ENCODE measurements at regions not wholly inside any gene's neighbourhood (a gene's known extent, or its start where the extent isn't known, plus 50 kb on each side); places are given as distances from the start of the nearest gene placed in this dataset.

DNA sequence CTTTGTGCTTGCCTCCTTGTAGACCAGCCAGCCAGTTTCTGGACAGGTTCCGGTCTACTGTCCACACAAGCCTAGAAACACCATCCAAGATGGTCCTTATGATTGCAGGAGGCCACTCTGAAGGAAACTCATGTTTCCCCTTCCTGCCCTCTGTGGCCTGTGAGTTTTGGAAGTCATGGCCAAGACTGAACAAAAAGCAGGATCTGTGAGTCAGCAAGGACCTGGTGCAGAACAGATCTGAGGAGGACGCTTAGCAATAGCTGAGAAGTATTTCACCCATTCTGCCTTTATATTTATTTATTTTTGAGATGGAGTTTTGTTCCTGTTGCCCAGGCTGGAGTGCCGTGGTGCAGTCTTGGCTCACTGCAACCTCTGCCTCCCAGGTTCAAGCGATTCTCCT lies 134.6 kb upstream of the EEF1E1 start:
- H3K27ac ChIP-seq (ENCODE audit: insufficient read depth, low read length) = no peak overlapping the region
- no peak overlapping the region for H3K4me2 ChIP-seq (ENCODE audit: extremely low read depth, insufficient read depth, low read length)
- no peak overlapping the region for H3K9ac ChIP-seq (ENCODE audit: insufficient read depth, low read length)
- no peaks in the 10 kb centered on the region for H3K27me3 ChIP-seq (ENCODE audit: control insufficient read depth, insufficient read depth, low read length)
- no peak for TF ChIP-seq EZH2 (IDR thresholded peaks at IDR 0.05; ENCODE audit: low read length, missing control alignments)
- TF ChIP-seq, protein P1, sequence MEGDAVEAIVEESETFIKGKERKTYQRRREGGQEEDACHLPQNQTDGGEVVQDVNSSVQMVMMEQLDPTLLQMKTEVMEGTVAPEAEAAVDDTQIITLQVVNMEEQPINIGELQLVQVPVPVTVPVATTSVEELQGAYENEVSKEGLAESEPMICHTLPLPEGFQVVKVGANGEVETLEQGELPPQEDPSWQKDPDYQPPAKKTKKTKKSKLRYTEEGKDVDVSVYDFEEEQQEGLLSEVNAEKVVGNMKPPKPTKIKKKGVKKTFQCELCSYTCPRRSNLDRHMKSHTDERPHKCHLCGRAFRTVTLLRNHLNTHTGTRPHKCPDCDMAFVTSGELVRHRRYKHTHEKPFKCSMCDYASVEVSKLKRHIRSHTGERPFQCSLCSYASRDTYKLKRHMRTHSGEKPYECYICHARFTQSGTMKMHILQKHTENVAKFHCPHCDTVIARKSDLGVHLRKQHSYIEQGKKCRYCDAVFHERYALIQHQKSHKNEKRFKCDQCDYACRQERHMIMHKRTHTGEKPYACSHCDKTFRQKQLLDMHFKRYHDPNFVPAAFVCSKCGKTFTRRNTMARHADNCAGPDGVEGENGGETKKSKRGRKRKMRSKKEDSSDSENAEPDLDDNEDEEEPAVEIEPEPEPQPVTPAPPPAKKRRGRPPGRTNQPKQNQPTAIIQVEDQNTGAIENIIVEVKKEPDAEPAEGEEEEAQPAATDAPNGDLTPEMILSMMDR (conservative IDR thresholded peaks at IDR 0.05 in 1 of 2, IDR thresholded peaks at IDR 0.05 in 1 of 2; ENCODE audit: low read depth in 1 of 2, low read length in 2 of 2) = no peak
- H3K79me2 ChIP-seq (ENCODE audit: control insufficient read depth, insufficient read depth, low read length) = no peaks in the 10 kb centered on the region
- H2AFZ ChIP-seq (ENCODE audit: low read length) = no peak overlapping the region
- DNase-seq (ENCODE audit: low read depth in 2 of 2) = no peak
- H3K36me3 ChIP-seq (ENCODE audit: control insufficient read depth, insufficient read depth, low read length) = no peaks in the 10 kb centered on the region
- H3K4me3 ChIP-seq (replicated peaks in 1 of 4; ENCODE audit: control extremely low read depth in 1 of 4, insufficient read depth in 1 of 4, low read depth in 3 of 4, low read length in 4 of 4) = no peak overlapping the region
- no peaks in the 10 kb centered on the region for H3K9me3 ChIP-seq (ENCODE audit: control insufficient read depth, insufficient read depth, low read depth, low read length)
- no peaks in the 10 kb centered on the region for H4K20me1 ChIP-seq (ENCODE audit: control insufficient read depth, extremely low read depth, insufficient read depth, low read length)
- no peaks in the 10 kb centered on the region for H3K4me1 ChIP-seq (ENCODE audit: control insufficient read depth, extremely low read depth, insufficient read depth, low read length)

DNA sequence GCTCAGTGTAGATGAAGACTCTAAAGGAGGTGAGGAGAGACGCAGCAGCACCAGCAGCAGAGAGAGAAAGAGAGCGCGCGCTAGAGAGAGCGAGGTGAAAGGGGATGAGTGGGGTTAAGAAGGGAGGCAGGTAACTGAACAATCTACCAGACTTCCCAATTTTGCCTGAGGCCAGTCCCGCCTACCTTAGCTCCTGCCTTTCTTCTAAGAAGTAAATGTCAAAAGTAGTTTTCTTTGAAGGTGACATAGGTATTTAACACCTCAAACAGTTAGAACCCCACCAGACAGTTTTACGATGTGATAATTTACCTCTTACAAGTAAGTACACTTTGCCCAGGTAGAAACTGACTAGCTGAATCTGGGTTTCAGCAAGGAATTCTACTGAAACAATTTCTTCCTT lies 132.0 kb upstream of the EEF1E1 start:
- H3K9me3 ChIP-seq (ENCODE audit: control insufficient read depth, insufficient read depth, low read depth, low read length) = no peaks in the 10 kb centered on the region

GRCh38 chr6:8231956-8232355 lies 129.6 kb upstream of the EEF1E1 start:
- Histone ChIP-seq H4K20me1 (ENCODE audit: control insufficient read depth, extremely low read depth, insufficient read depth, low read length) (no peaks in the 10 kb centered on the region), H3K27me3 (ENCODE audit: control insufficient read depth, insufficient read depth, low read length) (no peaks in the 10 kb centered on the region), H3K79me2 (ENCODE audit: control insufficient read depth, insufficient read depth, low read length) (no peaks in the 10 kb centered on the region), H3K4me1 (ENCODE audit: control insufficient read depth, extremely low read depth, insufficient read depth, low read length) (no peaks in the 10 kb centered on the region), H2AFZ (ENCODE audit: low read length) (no peak overlapping the region), H3K4me2 (ENCODE audit: extremely low read depth, insufficient read depth, low read length) (no peak overlapping the region), H3K9ac (ENCODE audit: insufficient read depth, low read length) (no peak overlapping the region), H3K27ac (ENCODE audit: insufficient read depth, low read length) (no peak overlapping the region), H3K9me3 (ENCODE audit: control insufficient read depth, insufficient read depth, low read depth, low read length) (no peaks in the 10 kb centered on the region), H3K36me3 (ENCODE audit: control insufficient read depth, insufficient read depth, low read length) (no peaks in the 10 kb centered on the region), H3K4me3 (replicated peaks in 1 of 4; ENCODE audit: control extremely low read depth in 1 of 4, insufficient read depth in 1 of 4, low read depth in 3 of 4, low read length in 4 of 4) (no peak overlapping the region)
- DNase-seq (ENCODE audit: low read depth in 2 of 2) = no peak
- TF ChIP-seq, protein P1 (conservative IDR thresholded peaks at IDR 0.05 in 1 of 2, IDR thresholded peaks at IDR 0.05 in 1 of 2; ENCODE audit: low read depth in 1 of 2, low read length in 2 of 2) = no peak
- TF ChIP-seq EZH2 (IDR thresholded peaks at IDR 0.05; ENCODE audit: low read length, missing control alignments) = no peak

More for the DNA sequence above, 132.0 kb upstream of the EEF1E1 start:
- DNase-seq (ENCODE audit: low read depth in 2 of 2) = no peak
- H2AFZ ChIP-seq (ENCODE audit: low read length) = no peak overlapping the region
- TF ChIP-seq EZH2 (IDR thresholded peaks at IDR 0.05; ENCODE audit: low read length, missing control alignments) = no peak
- TF ChIP-seq, protein P1 (conservative IDR thresholded peaks at IDR 0.05 in 1 of 2, IDR thresholded peaks at IDR 0.05 in 1 of 2; ENCODE audit: low read depth in 1 of 2, low read length in 2 of 2) = no peak
- H3K9ac ChIP-seq (ENCODE audit: insufficient read depth, low read length) = no peak overlapping the region
- H3K27ac ChIP-seq (ENCODE audit: insufficient read depth, low read length) = no peak overlapping the region
- no peaks in the 10 kb centered on the region for H3K27me3 ChIP-seq (ENCODE audit: control insufficient read depth, insufficient read depth, low read length)
- no peaks in the 10 kb centered on the region for H3K36me3 ChIP-seq (ENCODE audit: control insufficient read depth, insufficient read depth, low read length)
- no peak overlapping the region for H3K4me2 ChIP-seq (ENCODE audit: extremely low read depth, insufficient read depth, low read length)
- no peaks in the 10 kb centered on the region for H3K79me2 ChIP-seq (ENCODE audit: control insufficient read depth, insufficient read depth, low read length)
- H4K20me1 ChIP-seq (ENCODE audit: control insufficient read depth, extremely low read depth, insufficient read depth, low read length) = no peaks in the 10 kb centered on the region
- H3K4me3 ChIP-seq (replicated peaks in 1 of 4; ENCODE audit: control extremely low read depth in 1 of 4, insufficient read depth in 1 of 4, low read depth in 3 of 4, low read length in 4 of 4) = no peak overlapping the region
- H3K4me1 ChIP-seq (ENCODE audit: control insufficient read depth, extremely low read depth, insufficient read depth, low read length) = no peaks in the 10 kb centered on the region
